Caco-2 (cell line): ENCODE measurements at regions not wholly inside any gene's neighbourhood (a gene's known extent, or its start where the extent isn't known, plus 50 kb on each side); places are given as distances from the start of the nearest gene placed in this dataset.

Experiments used
- BruUV-seq: library from RNA; stranded (reverse); fragments of 400-500 nt; replicated peaks from 2 replicates; lab custom pipeline; 2021; lab: Mats Ljungman, UMichigan
- CTCF ChIA-PET: fragments of 300-600 bp; sonication (Branson Sonifier 250); formaldehyde crosslinking; loops from one replicate; lab custom pipeline; 2022; ENCODE audit warnings: antibody characterized with exemption; lab: Charles Lee
- POLR2A ChIA-PET: fragments of 300-600 bp; sonication (Branson Sonifier 250); formaldehyde crosslinking; loops from one replicate; lab custom pipeline; 2022; ENCODE audit warnings: antibody characterized with exemption; lab: Charles Lee
- DNase-seq, 2 experiments: peaks; one replicate each; pipeline versions ENCODE4 v3.0.0 to v3.0.0-alpha.2; 2020 to 2022
- H3K27me3 ChIP-seq: replicated peaks from 2 replicates; pipeline ENCODE4 v1.6.0; 2011; ENCODE audit warnings: low read length; ENCODE audit not compliant: control insufficient read depth, insufficient read depth
- H3K36me3 ChIP-seq: 2 replicates; pipeline ENCODE4 v1.5.1; 2011; ENCODE audit warnings: low read length; ENCODE audit not compliant: control insufficient read depth, insufficient read depth
- H3K4me1 ChIP-seq: fragments of 250-450 bp; sonication (Bioruptor Pico); 2 replicates; pipeline ENCODE4 v1.5.1; 2020; ENCODE audit warnings: mild to moderate bottlenecking
- H3K4me3 ChIP-seq: 2 replicates; pipeline ENCODE4 v1.5.1; 2011; ENCODE audit warnings: low read depth, mild to moderate bottlenecking, control low read depth, low read length
- H3K9me3 ChIP-seq: fragments of 250-450 bp; sonication (Bioruptor Pico); 2 replicates; pipeline ENCODE4 v1.5.1; 2020; ENCODE audit warnings: mild to moderate bottlenecking, moderate library complexity
- H3K27ac Mint-ChIP-seq: one replicate; pipeline ENCODE4 v1.8.0; 2022; ENCODE audit warnings: mixed read lengths; ENCODE audit not compliant: unreplicated experiment
- H3K27me3 Mint-ChIP-seq: one replicate; pipeline ENCODE4 v1.8.0; 2022; ENCODE audit warnings: mixed read lengths; ENCODE audit not compliant: insufficient read depth, unreplicated experiment
- H3K36me3 Mint-ChIP-seq: one replicate; pipeline ENCODE4 v1.8.0; 2022; ENCODE audit warnings: mild to moderate bottlenecking, mixed read lengths; ENCODE audit not compliant: insufficient read depth, unreplicated experiment
- H3K4me1 Mint-ChIP-seq: one replicate; pipeline ENCODE4 v1.8.0; 2022; ENCODE audit warnings: low read depth, mixed read lengths; ENCODE audit not compliant: unreplicated experiment
- H3K4me3 Mint-ChIP-seq: one replicate; pipeline ENCODE4 v1.8.0; 2022; ENCODE audit warnings: mild to moderate bottlenecking, moderate library complexity, mixed read lengths; ENCODE audit not compliant: unreplicated experiment
- H3K9me3 Mint-ChIP-seq: one replicate; pipeline ENCODE4 v1.8.0; 2022; ENCODE audit warnings: mixed read lengths; ENCODE audit not compliant: unreplicated experiment
- CTCF ChIP-seq, 2 experiments: fragments of 200-600 bp in 1 of 2; IDR thresholded peaks; 1 replicate in 1 of 2; 2 replicates in 1 of 2; pipeline versions ENCODE4 v1.5.1 to v1.8.0; 2011 to 2022; ENCODE audit warnings: antibody characterized with exemption in 1 of 2, control low read depth in 1 of 2, inconsistent platforms in 1 of 2, low read depth in 1 of 2, low read length in 1 of 2, mild to moderate bottlenecking in 1 of 2, moderate library complexity in 1 of 2; ENCODE audit not compliant: insufficient read depth in 1 of 2, severe bottlenecking in 1 of 2, unreplicated experiment in 1 of 2
- intact Hi-C: fragments of 100-400 bp; cut with micrococcal nuclease; formaldehyde crosslinking; loops from one replicate; pipeline ENCODE4 v1.10.0; 2022; ENCODE audit not compliant: unreplicated experiment

- Mint-ChIP-seq H3K36me3 (no peaks in the 10 kb centered on the region), H3K9me3 (no peaks in the 10 kb centered on the region), H3K27ac (no peak overlapping the region), H3K4me1 (peaks cover 10% of the 10 kb centered on the region), H3K4me3 (no peak overlapping the region), H3K27me3 (no peaks in the 10 kb centered on the region)
- no peaks in the 10 kb centered on the region for H3K4me1 ChIP-seq
- ChIA-PET CTCF (no interaction called here), POLR2A (no interaction called here)
- no peak for DNase-seq
- no peak for TF ChIP-seq CTCF (IDR thresholded peaks at IDR 0.05; ENCODE audit: insufficient read depth in 1 of 2, low read depth in 1 of 2, low read length in 1 of 2, severe bottlenecking in 1 of 2, unreplicated experiment in 1 of 2)
- no TSS peak for BruUV-seq
- no peaks in the 10 kb centered on the region for H3K27me3 ChIP-seq
- no peak overlapping the region for H3K4me3 ChIP-seq
- no peaks in the 10 kb centered on the region for H3K36me3 ChIP-seq
- intact Hi-C loops: no loop called here
- no peaks in the 10 kb centered on the region for H3K9me3 ChIP-seq
These were observed 258.9 kb downstream of the PCDH20 start for GRCh38 chr13:61156753-61157152.

- Mint-ChIP-seq H3K4me3 (no peak overlapping the region), H3K27me3 (no peaks in the 10 kb centered on the region), H3K36me3 (no peaks in the 10 kb centered on the region), H3K27ac (no peak overlapping the region), H3K4me1 (peaks cover 17% of the 10 kb centered on the region), H3K9me3 (peaks cover 8% of the 10 kb centered on the region)
- POLR2A ChIA-PET: no interaction called here
- Histone ChIP-seq H3K27me3 (no peaks in the 10 kb centered on the region), H3K9me3 (no peaks in the 10 kb centered on the region), H3K4me1 (peaks cover 8% of the 10 kb centered on the region; the same call in 1 of the 2 replicates), H3K4me3 (no peak overlapping the region), H3K36me3 (no peaks in the 10 kb centered on the region)
- no TSS peak for BruUV-seq
- DNase-seq: no peak
- CTCF ChIA-PET: no interaction called here
- no peak for TF ChIP-seq CTCF (IDR thresholded peaks at IDR 0.05; ENCODE audit: insufficient read depth in 1 of 2, low read depth in 1 of 2, low read length in 1 of 2, severe bottlenecking in 1 of 2, unreplicated experiment in 1 of 2)
- intact Hi-C loops: no loop called here
These were observed 264.6 kb downstream of the PCDH20 start for GRCh38 chr13:61151062-61151461.

GRCh38 chr13:61149331-61149730 lies 266.3 kb downstream of the PCDH20 start:
- Mint-ChIP-seq H3K27me3 (no peaks in the 10 kb centered on the region), H3K36me3 (no peaks in the 10 kb centered on the region), H3K9me3 (peaks cover 18% of the 10 kb centered on the region), H3K27ac (no peak overlapping the region), H3K4me1 (peaks cover 17% of the 10 kb centered on the region), H3K4me3 (no peak overlapping the region)
- H3K36me3 ChIP-seq: no peaks in the 10 kb centered on the region
- H3K4me1 ChIP-seq: peaks cover 8% of the 10 kb centered on the region; the same call in 1 of the 2 replicates
- no peak for TF ChIP-seq CTCF (IDR thresholded peaks at IDR 0.05; ENCODE audit: insufficient read depth in 1 of 2, low read depth in 1 of 2, low read length in 1 of 2, severe bottlenecking in 1 of 2, unreplicated experiment in 1 of 2)
- no peaks in the 10 kb centered on the region for H3K27me3 ChIP-seq
- H3K4me3 ChIP-seq: no peak overlapping the region
- ChIA-PET POLR2A (no interaction called here), CTCF (no interaction called here)
- intact Hi-C loops: no loop called here
- 0 out of 2 replicates have a peak, but pooled peaks cover 4% of the 10 kb centered on the region for H3K9me3 ChIP-seq
- BruUV-seq: no TSS peak
- no peak for DNase-seq
